ENCODE measurements at regions not wholly inside any gene's neighbourhood (a gene's known extent, or its start where the extent isn't known, plus 50 kb on each side); places are given as distances from the start of the nearest gene placed in this dataset.

DNA sequence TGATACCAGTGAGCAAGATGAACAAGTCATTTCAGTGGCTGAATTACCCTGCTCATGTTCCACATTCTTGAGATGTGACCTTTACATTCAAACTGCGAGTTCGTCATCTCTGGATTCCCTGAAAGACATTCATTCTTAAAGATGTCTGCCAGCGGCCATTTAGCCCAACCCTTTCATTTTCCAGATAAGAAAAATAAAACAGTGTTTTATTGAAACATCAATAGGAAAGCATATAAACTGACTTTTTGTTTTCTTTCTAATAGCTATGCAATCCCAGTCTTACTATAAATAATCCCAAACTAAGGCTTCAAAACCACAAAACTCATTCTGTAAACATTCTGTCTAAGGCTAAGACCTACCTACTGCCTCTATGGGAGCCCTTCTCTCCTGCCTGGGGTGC lies 134.0 kb downstream of the SAMD5 start:
- H3K36me3 Mint-ChIP-seq (ENCODE audit: unreplicated experiment) = peaks cover 2% of the 10 kb centered on the region
- H3K9me3 Mint-ChIP-seq (ENCODE audit: unreplicated experiment) = no peaks in the 10 kb centered on the region
- H3K27ac Mint-ChIP-seq (ENCODE audit: unreplicated experiment) = peak overlapping the region; percentile 82
- DNase-seq (ENCODE audit: extremely low spot score, unreplicated experiment) = no peak
- H3K27me3 Mint-ChIP-seq (ENCODE audit: unreplicated experiment) = no peaks in the 10 kb centered on the region
- H3K4me3 Mint-ChIP-seq (ENCODE audit: unreplicated experiment) = no peak overlapping the region
- peaks cover 57% of the 10 kb centered on the region for H3K4me1 Mint-ChIP-seq (ENCODE audit: unreplicated experiment)
- TF ChIP-seq, protein P1, sequence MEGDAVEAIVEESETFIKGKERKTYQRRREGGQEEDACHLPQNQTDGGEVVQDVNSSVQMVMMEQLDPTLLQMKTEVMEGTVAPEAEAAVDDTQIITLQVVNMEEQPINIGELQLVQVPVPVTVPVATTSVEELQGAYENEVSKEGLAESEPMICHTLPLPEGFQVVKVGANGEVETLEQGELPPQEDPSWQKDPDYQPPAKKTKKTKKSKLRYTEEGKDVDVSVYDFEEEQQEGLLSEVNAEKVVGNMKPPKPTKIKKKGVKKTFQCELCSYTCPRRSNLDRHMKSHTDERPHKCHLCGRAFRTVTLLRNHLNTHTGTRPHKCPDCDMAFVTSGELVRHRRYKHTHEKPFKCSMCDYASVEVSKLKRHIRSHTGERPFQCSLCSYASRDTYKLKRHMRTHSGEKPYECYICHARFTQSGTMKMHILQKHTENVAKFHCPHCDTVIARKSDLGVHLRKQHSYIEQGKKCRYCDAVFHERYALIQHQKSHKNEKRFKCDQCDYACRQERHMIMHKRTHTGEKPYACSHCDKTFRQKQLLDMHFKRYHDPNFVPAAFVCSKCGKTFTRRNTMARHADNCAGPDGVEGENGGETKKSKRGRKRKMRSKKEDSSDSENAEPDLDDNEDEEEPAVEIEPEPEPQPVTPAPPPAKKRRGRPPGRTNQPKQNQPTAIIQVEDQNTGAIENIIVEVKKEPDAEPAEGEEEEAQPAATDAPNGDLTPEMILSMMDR (IDR thresholded peaks at IDR 0.05) = no peak

DNA sequence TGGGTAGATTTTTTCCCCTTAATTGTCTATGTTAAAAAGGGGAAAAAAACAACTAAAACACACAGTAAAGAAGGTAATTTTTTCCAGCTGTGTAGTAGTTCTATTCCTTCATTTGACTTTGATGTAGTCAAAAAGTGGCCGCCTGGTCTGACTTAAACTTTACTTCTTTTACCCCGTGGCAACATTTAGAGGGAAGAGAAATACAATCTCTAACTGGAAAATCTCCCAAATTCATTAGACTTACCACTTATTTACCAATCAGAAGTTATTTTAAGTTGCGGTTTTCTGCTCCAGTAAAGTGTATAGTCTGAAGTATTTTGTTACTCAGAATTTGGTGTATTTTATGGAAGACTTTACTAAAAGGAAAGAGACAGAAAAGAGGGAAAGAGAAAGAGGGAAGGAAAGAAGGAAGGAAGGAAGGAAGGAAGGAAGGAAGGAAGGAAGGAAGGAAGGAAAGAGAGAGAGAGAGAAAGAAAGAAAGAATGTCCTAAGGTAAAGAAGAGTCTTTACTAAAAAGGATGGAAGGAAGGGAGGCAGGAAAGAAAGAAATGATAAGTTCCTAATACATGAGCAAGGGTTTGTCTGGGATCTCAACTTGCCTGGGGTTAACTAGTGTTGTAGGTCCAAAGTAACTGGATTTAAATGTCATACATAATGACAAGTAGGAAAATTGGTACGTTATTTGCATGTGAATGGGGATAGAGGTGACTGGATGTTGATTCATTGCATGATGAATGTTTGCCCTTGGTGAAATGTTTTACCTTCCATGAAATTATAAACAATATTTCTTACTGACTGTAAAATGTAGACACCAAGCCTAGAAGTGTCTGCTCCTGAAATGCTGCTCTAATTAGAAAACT lies 135.1 kb downstream of the SAMD5 start:
- no peak overlapping the region for H3K27ac Mint-ChIP-seq (ENCODE audit: unreplicated experiment)
- no peaks in the 10 kb centered on the region for H3K9me3 Mint-ChIP-seq (ENCODE audit: unreplicated experiment)
- TF ChIP-seq, protein P1 (IDR thresholded peaks at IDR 0.05) = no peak
- no peaks in the 10 kb centered on the region for H3K27me3 Mint-ChIP-seq (ENCODE audit: unreplicated experiment)
- H3K4me3 Mint-ChIP-seq (ENCODE audit: unreplicated experiment) = no peak overlapping the region
- H3K36me3 Mint-ChIP-seq (ENCODE audit: unreplicated experiment) = peaks cover 2% of the 10 kb centered on the region
- no peak for DNase-seq (ENCODE audit: extremely low spot score, unreplicated experiment)
- H3K4me1 Mint-ChIP-seq (ENCODE audit: unreplicated experiment) = peaks cover 53% of the 10 kb centered on the region

DNA sequence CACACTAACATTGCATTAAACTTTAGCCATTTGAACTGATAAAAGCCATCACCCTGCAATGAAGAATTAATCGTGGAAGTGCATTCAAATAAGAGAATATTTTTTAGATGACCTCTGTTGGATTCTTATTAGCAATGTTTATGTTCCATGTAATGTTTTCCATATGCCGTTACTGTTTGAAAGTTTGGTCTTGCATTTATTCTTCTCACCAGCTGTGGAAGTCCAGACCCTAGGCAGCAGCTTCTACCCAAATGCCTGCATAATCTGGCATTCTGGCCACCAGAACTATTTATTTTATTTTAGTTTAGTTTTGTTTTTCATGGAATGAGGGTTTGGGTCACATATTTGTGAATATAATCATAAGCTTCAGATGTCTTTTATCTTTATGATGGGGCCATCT lies 140.4 kb downstream of the SAMD5 start:
- no peak for DNase-seq (ENCODE audit: extremely low spot score, unreplicated experiment)
- Mint-ChIP-seq H3K36me3 (ENCODE audit: unreplicated experiment) (no peaks in the 10 kb centered on the region), H3K4me1 (ENCODE audit: unreplicated experiment) (peaks cover 57% of the 10 kb centered on the region), H3K27me3 (ENCODE audit: unreplicated experiment) (no peaks in the 10 kb centered on the region), H3K4me3 (ENCODE audit: unreplicated experiment) (no peak overlapping the region), H3K9me3 (ENCODE audit: unreplicated experiment) (no peaks in the 10 kb centered on the region), H3K27ac (ENCODE audit: unreplicated experiment) (peak overlapping the region; percentile 43)
- TF ChIP-seq, protein P1 (IDR thresholded peaks at IDR 0.05) = no peak

DNA sequence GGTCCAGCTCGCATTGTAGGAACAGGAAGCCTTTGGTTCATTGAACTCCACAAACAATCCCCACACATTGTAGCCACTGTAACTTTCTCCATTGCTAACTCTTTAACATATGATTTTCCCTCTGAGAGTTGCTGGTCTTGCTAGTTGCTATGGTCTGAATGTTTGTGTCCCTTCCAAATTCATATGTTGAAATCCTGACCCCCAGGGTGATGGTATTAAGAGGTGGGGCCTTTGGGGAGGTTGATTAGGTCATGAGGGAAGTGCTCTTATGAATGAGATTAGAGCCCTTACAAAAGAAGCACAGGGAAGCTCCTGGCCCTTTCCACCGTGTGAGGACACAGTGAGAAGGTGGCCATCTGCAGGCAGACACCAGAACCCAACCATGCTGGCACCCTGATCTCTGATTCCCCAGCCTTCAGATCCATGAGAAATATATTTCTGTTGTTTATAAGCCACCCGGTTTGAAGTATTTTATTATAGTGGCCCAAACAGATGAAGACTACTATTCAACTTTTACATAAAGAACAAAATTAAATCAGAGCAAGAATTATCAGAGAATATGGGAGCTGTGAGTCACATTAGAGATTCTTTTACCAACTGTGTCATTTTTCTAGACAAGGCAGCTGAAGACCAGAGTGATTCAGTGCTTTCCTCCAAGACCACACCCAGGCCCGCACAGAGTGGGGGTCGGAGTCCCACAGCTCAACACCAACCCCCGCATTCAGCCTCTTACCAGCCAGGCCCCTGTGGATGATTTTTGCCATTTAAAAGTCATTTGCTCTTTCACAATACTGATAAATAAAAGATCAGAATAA lies 143.0 kb downstream of the SAMD5 start:
- TF ChIP-seq, protein P1 (IDR thresholded peaks at IDR 0.05) = peak; percentile 46
- H3K27ac Mint-ChIP-seq (ENCODE audit: unreplicated experiment) = peak overlapping the region; percentile 71
- no peaks in the 10 kb centered on the region for H3K36me3 Mint-ChIP-seq (ENCODE audit: unreplicated experiment)
- no peak for DNase-seq (ENCODE audit: extremely low spot score, unreplicated experiment)
- H3K9me3 Mint-ChIP-seq (ENCODE audit: unreplicated experiment) = no peaks in the 10 kb centered on the region
- peaks cover 63% of the 10 kb centered on the region for H3K4me1 Mint-ChIP-seq (ENCODE audit: unreplicated experiment)
- H3K4me3 Mint-ChIP-seq (ENCODE audit: unreplicated experiment) = no peak overlapping the region
- H3K27me3 Mint-ChIP-seq (ENCODE audit: unreplicated experiment) = no peaks in the 10 kb centered on the region

DNA sequence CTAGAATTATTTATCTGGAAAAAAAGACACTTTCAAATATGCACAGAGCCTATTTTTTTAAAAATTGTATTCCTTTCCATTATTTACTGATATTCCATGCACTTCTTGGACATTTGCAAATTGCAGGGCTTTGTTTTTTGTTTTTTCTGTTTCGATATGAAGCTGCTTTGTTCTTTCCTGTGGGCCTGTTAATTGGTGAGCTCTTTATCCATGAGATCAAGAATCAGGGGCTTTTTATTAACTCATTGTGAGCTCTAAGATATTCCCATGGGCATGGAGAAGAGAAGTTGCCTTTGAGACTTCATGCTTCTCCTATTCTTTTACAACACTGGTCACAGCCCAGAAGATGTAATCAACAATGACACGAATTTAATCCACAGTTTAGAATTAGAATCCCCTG lies 145.1 kb downstream of the SAMD5 start:
- no peaks in the 10 kb centered on the region for H3K9me3 Mint-ChIP-seq (ENCODE audit: unreplicated experiment)
- H3K4me3 Mint-ChIP-seq (ENCODE audit: unreplicated experiment) = no peak overlapping the region
- H3K27ac Mint-ChIP-seq (ENCODE audit: unreplicated experiment) = peak overlapping the region; percentile 86
- TF ChIP-seq, protein P1 (IDR thresholded peaks at IDR 0.05) = no peak
- H3K27me3 Mint-ChIP-seq (ENCODE audit: unreplicated experiment) = no peaks in the 10 kb centered on the region
- DNase-seq (ENCODE audit: extremely low spot score, unreplicated experiment) = no peak
- H3K4me1 Mint-ChIP-seq (ENCODE audit: unreplicated experiment) = peaks cover 52% of the 10 kb centered on the region
- no peaks in the 10 kb centered on the region for H3K36me3 Mint-ChIP-seq (ENCODE audit: unreplicated experiment)

Measured in osteocyte (in vitro differentiated cells).